GM21825 (cell line): ENCODE measurements at regions not wholly inside any gene's neighbourhood (a gene's known extent, or its start where the extent isn't known, plus 50 kb on each side); places are given as distances from the start of the nearest gene placed in this dataset.
A peak's percentile ranks its signal among the peaks of the same experiment; 100 is the strongest.

ENCODE experiments used
- ATAC-seq: cut with Tn5 transposase; IDR thresholded peaks from one replicate; pipeline ENCODE4 v1.9.1; 2021; ENCODE audit warnings: mild to moderate bottlenecking, moderate library complexity; ENCODE audit not compliant: unreplicated experiment

- no peak for ATAC-seq
Observed at GRCh38 chr4:140250989-140251552, 97.1 kb upstream of the MAML3 start.

- no peak for ATAC-seq
Observed at GRCh38 chr4:140249351-140249750, 95.4 kb upstream of the MAML3 start.

DNA sequence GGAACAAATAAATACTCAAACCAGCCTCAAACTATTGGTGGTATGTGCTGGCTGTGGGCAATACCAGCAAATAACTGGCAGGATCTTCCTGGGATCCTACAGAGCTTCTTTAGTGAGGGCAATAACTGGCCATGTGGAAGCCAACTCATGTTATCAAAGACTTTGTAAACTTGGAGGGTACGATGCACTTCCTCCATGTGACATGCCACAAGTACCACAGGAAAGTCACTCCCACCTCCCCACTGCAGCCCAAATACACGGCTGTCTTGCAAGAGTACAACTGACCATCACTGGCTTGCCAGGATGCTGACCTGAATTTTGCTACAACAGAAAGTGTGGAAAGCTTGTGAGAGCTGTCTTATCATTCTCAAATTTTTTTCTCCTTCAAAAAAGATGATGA is 93.3 kb upstream of the MAML3 start:
- ATAC-seq, result no peak

- ATAC-seq, result no peak
Observed at GRCh38 chr4:140246216-140246615, 92.2 kb upstream of the MAML3 start.

GRCh38 chr4:140244328-140244727 is 90.3 kb upstream of the MAML3 start:
- ATAC-seq, result no peak

DNA sequence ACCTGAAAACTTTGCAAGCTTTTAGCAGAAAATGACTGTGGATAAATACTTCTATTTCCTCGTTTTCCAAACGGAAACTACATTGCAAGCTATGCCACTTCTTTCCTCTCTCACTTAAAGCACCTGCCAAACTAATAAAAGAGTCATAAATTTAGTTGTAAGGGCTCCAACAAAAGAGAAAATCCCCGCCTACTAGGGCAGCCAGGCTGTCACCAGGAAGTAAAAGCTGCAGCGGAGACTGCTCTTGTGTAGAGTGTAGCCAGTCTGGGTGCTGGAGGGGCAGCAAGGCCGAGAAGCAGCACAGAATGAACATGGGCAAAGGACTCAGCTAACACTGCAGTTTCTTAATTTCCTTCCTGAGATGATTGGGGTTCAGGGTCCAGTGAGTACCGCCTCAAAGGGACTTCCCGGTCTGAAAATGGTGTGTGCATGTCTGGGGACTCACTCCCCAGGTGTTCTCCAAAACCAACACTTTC is 89.3 kb upstream of the MAML3 start:
- peak; percentile 80 for ATAC-seq

DNA sequence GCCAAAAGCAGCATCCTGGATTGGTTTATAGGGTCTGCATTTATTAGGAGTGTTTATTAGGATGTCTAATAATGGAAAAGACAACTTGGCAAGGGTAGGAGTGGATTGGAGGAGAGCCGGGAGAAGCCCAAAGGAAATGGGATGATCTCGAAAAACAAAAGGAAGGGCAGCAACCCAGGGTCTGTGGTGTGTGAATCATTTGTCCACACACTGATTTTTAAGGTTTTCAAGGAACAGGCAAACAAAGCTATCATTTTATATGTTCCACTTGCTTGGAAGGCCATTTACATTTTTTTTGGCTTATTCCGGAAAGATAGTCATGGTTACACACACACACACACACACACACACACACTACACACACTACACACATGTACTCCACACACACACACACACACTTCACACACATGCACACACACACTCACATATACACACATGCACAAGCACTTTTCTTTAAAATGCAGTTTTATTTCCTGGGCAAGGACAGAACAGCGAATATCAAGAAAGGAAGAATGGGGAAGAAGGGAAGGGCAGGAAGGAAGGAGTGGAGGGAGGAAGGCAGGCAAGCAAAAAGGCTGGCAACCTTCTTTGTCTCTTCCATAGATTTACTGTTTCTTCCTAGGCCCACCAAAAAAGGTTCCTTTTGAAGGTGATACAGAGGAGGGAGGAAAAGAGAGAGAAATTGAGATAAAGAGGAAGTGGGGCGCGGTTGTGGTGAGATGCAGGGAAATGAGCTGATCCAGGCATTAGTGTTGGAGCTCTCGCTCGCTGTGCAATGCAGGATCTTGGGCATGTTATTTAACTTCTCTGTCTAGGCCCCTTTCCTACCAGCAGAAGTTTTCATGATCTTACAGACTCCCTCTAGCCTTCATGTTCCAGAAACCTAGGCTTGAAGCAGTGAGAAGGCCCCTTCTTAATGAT is 88.6 kb upstream of the MAML3 start:
- ATAC-seq, result peak; percentile 71

GRCh38 chr4:140240237-140240636 is 86.3 kb upstream of the MAML3 start:
- ATAC-seq, result no peak

DNA sequence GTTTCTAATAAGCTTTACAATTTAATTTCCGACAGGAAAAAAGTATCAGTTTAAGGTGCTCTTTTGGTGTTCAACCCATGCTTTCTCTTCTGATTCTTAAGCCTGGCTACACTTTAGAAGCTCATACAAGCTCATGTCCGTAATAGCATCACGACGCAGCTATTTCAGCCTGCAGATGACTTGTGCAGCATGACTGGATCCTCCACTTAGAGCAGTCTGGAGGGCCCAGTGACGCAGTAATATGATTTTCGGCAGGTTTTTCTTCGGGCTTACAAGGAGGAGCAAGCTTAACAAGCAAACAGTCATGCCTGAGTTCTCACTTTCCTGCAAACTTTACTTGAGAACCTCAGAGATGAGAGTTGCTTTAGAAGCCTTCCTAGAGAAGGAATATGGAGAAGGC is 85.3 kb upstream of the MAML3 start:
- ATAC-seq, result no peak

- ATAC-seq, result no peak
Observed at GRCh38 chr4:140238351-140239056, 84.5 kb upstream of the MAML3 start.

DNA sequence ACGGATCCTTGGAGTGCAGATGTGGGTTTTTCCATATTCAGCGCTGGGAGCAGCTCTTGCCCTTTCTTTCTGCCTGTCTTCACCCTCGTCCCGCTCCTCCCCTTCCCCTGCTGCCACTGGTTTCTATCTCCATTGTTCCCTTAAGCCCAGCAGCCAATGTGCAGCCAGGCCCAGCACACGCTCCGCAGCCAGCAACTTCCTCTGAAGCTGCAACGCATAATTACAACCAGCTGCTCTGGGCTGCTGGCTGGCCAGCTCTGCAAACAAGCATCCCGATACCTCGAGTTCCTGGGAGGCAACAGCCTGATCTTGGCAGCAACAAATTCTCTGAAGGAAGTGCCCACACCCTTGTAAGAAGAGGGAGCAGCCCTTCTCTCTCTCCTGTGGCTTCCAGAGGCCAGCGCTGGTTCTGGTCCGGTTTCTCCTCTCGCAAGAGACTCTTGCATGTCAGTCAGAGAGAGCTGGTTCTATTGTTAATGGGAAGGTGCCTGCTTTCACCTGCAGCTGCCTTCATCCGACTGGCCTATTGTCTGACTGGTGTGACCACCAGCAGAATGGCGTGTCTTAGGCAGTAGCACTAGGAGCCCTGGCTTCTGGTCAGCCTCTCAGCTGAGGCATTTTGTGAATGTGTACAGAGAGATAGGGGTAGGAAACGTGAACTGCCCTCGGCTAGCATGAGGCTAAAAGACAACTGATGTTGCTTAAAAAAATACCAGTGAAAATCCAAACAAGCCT is 83.8 kb upstream of the MAML3 start:
- ATAC-seq, result no peak

GRCh38 chr4:140236654-140237169 is 82.7 kb upstream of the MAML3 start:
- ATAC-seq, result no peak

DNA sequence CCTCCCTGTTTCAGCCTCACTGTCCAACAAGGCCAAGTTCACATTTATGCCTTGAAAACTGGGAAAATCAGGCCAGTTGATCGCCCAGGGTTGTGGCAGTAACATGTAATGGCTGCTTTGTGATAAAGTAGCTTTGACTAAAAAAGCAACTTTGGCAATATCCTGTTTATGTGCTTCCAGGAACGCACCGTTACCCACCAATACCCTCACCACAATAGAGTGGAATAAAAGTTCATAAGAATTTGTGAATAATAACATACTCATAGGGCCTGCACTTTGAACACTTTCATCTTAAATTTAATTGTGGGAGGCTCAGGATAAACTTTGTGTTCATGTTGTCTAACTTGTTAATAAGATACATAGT is 80.7 kb upstream of the MAML3 start:
- no peak for ATAC-seq

DNA sequence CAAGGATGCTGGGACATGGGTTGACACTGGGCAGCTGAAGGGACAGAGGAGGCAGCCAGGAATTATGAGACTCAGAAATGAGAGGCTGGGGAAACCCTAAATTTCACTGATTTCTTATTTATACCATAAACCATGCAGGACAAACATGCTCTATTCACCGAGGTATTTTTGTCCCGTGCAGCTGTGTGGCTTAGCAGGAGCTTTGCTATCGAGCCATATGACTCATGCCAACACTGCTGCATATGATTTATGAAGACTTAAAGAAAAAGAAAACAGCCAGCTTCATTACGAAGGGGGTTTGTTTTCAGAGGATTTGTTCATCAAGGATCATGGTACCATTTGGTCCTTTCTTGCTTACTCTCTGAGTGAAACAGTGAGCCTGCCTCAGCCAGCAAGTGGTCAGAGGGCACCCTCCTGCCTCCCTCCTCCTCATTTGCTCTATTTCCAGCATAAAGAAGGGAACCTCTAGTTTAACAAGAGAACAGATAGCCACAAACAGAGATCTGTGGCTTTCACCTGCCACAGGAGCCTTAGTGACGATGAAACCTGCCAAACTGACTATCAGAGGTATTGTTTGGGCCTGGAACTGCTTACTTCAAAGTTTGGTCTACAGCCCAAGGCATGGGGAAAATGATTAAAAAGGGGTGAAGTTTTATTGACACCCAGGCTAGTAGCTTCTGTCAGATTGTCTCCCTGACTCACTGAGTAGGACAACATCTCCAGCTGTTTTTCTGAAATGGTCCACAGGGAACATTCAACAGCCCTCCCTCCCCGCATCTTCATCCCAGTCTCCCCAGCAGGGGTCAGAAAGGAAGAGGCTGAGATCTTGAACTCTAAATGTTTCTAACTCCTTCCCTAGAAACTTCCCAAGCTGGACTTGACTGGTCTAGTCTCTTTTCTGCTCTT is 80.1 kb upstream of the MAML3 start:
- no peak for ATAC-seq

DNA sequence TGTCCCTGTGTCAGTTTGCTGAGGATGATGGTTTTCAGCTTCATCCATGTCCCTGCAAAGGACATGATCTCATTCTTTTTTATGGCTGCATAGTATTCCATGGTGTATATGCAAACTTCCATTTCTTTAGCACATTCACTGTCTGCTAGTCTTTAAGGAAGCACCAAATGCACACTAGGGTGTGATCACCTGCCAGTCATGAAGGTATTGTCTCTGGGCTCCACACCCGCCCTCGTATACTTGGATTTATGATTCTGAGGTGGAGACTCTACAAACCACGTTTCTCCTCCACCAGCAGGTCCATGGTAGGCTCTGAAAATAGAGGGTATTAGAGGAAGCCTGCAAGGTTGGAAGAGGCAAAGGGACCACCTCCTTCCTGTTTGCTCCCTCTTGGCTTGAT is 75.9 kb upstream of the MAML3 start:
- no peak for ATAC-seq

- no peak for ATAC-seq
Observed at GRCh38 chr4:140227286-140227685, 73.3 kb upstream of the MAML3 start.

GRCh38 chr4:140223056-140223810 is 69.2 kb upstream of the MAML3 start:
- ATAC-seq, result no peak

GRCh38 chr4:140222171-140222570 is 68.2 kb upstream of the MAML3 start:
- no peak for ATAC-seq

- no peak for ATAC-seq
Observed at GRCh38 chr4:140220058-140220457, 66.1 kb upstream of the MAML3 start.
